A549 (cell line): ENCODE measurements at regions not wholly inside any gene's neighbourhood (a gene's known extent, or its start where the extent isn't known, plus 50 kb on each side); places are given as distances from the start of the nearest gene placed in this dataset.

Experiments used
- CBX2 ChIP-seq: fragments of 200-600 bp; sonication (generic); IDR thresholded peaks from 2 replicates; pipeline ENCODE4 v1.6.1; 2016; ENCODE audit warnings: low read depth, mild to moderate bottlenecking, borderline replicate concordance
- TF ChIP-seq, protein P1 (sequence below): fragments of >200 bp; sonication (Bioruptor Twin); formaldehyde crosslinking; IDR thresholded peaks from 3 replicates; pipeline ENCODE4 v1.5.1; 2016

DNA sequence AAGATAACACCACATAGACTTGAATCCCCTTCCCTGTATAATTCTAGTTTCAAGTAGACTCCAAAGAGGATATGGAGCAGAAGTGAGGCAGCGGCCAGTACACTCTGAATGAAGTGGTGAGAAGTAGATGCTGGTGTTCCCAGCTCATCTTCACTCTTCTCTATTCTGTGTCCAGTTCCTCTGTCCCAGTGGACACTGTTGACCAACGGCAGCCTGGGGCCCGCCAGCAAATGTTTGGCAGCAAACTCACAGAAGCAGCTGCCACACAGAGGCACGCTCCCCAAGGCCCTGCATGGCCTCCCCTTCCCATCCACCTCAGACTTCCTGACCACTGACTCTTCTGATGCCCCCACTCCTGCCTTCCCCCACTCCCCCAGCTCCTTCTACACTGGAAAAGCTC, 358.9 kb upstream of the ID4 start:
- TF ChIP-seq, protein P1, sequence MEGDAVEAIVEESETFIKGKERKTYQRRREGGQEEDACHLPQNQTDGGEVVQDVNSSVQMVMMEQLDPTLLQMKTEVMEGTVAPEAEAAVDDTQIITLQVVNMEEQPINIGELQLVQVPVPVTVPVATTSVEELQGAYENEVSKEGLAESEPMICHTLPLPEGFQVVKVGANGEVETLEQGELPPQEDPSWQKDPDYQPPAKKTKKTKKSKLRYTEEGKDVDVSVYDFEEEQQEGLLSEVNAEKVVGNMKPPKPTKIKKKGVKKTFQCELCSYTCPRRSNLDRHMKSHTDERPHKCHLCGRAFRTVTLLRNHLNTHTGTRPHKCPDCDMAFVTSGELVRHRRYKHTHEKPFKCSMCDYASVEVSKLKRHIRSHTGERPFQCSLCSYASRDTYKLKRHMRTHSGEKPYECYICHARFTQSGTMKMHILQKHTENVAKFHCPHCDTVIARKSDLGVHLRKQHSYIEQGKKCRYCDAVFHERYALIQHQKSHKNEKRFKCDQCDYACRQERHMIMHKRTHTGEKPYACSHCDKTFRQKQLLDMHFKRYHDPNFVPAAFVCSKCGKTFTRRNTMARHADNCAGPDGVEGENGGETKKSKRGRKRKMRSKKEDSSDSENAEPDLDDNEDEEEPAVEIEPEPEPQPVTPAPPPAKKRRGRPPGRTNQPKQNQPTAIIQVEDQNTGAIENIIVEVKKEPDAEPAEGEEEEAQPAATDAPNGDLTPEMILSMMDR: no peak
- TF ChIP-seq CBX2: no peak
